ENCODE measurements at regions not wholly inside any gene's neighbourhood (a gene's known extent, or its start where the extent isn't known, plus 50 kb on each side); places are given as distances from the start of the nearest gene placed in this dataset.
"Not testable (repeated sequence)": the region's sequence is repeated elsewhere in the genome, so short reads cannot be mapped to it uniquely, and the experiment has no call there.

GRCh38 chr5:109986726-109987125 is 297.0 kb downstream of the MAN2A1 start:
- H3K4me3 ChIP-seq (ENCODE audit: low read length): no peak overlapping the region
- no peak for DNase-seq (ENCODE audit: low read depth, low spot score)

- H3K4me3 ChIP-seq (ENCODE audit: low read length): no peak overlapping the region
- DNase-seq (ENCODE audit: low read depth, low spot score): no peak
These were observed 297.6 kb downstream of the MAN2A1 start for GRCh38 chr5:109987355-109987754.

GRCh38 chr5:109987970-109988369 is 298.2 kb downstream of the MAN2A1 start:
- no peak for DNase-seq (ENCODE audit: low read depth, low spot score)

DNA sequence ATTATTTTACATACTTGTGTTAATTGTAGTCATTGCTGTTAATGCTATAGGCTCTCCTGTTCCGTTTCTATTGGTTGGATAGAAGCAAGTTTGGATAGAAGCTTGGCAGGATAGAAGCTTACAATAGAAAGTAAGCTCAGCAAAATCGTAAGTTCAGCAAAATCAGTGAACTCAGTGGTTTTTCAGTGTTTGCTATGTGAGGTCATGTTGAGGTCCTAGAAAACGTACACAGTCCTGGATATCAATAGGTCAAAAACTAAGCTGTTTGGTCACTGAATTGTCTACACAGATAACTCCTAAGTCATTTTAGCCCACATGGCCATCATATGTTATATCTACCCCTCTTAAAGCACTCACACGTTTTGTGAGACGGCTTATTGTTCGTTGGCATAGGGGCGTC is 299.4 kb downstream of the MAN2A1 start:
- DNase-seq (ENCODE audit: low read depth, low spot score): no peak
- H3K4me3 ChIP-seq (ENCODE audit: low read length): no peak overlapping the region

More at GRCh38 chr5:109987970-109988369, 298.2 kb downstream of the MAN2A1 start:
- H3K4me3 ChIP-seq (ENCODE audit: low read length): no peak overlapping the region

DNA sequence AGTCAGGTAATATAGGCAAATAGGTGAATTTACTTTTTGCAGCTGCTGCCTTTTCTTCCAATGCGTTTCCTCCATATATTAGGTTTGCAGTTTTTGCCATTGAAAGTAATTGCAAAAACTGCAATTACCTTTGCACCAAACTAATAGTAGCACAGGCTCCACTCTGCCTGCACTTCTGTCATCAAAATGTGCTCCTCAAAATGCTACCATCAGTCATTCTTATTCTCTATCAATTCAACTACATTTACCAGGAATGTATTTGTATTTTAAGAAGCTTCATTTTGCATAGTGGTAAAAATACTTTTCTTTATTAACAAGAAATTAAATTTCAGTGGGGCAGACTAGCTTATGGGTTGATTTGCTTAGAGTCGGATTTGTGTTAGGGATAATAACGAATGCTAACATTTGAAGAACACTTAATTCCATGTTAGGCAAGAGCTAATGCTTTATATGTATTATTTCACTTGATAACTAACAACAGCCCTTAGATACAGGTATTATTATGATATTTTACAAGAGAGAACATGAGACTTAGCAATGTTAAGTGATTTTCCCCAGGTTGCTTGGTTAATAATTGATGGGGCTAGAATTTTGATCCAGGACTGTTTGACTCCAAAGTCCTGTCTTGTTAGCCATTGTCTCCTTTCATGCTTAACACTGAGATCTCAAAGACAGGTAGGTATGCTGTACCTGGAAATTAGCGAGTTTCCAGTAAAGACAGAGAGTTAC is 300.4 kb downstream of the MAN2A1 start:
- DNase-seq (ENCODE audit: low read depth, low spot score): no peak

GRCh38 chr5:109990723-109991359 is 301.1 kb downstream of the MAN2A1 start:
- H3K4me3 ChIP-seq (ENCODE audit: low read length): no peak overlapping the region
- no peak for DNase-seq (ENCODE audit: low read depth, low spot score)

More for the DNA sequence above, 300.4 kb downstream of the MAN2A1 start:
- no peak overlapping the region for H3K4me3 ChIP-seq (ENCODE audit: low read length)

GRCh38 chr5:109992264-109992915 is 302.7 kb downstream of the MAN2A1 start:
- no peak for DNase-seq (ENCODE audit: low read depth, low spot score)
- H3K4me3 ChIP-seq (ENCODE audit: low read length): no peak overlapping the region

GRCh38 chr5:109994135-109994534 is 304.4 kb downstream of the MAN2A1 start:
- H3K4me3 ChIP-seq (ENCODE audit: low read length): no peak overlapping the region
- DNase-seq (ENCODE audit: low read depth, low spot score): no peak

DNA sequence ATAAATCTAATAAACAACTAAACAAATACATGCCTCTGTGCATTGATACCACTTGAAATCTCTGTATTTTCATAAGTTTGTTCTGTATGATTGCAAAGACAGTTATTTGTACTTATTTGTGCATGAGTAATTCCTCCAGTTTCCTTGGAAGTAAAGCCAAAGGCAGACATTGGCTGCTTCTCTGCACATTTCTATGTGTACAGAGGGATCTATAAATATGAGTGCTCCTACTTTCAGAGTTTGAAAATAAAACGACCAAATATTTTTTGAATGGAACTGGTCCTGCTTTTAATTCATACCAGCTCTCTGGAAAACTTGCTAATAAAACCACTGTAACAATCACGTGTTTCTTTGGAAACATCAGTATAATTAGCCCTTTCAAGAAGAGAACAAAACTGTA is 306.5 kb downstream of the MAN2A1 start:
- no peak overlapping the region for H3K4me3 ChIP-seq (ENCODE audit: low read length)

DNA sequence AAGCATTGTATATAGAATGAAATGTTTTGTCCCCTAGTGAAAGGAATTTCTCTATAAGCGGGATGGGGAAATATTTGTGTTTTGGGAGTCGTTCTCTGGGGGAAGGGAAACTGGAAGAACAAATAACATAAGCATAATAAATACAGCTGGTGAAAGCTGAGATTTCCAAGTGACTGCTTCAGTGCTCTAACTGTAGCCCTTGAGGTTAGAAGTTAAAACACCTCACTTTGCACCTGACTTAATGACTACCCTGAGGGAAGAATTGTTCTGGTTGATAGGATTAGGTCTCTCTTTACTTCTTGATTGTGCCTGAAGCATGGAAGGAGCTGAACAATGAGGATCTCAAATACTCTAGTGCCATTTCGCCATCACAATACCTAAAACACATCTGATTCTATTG is 307.4 kb downstream of the MAN2A1 start:
- DNase-seq (ENCODE audit: low read depth, low spot score): no peak
- no peak overlapping the region for H3K4me3 ChIP-seq (ENCODE audit: low read length)

More for the DNA sequence above, 306.5 kb downstream of the MAN2A1 start:
- no peak for DNase-seq (ENCODE audit: low read depth, low spot score)

DNA sequence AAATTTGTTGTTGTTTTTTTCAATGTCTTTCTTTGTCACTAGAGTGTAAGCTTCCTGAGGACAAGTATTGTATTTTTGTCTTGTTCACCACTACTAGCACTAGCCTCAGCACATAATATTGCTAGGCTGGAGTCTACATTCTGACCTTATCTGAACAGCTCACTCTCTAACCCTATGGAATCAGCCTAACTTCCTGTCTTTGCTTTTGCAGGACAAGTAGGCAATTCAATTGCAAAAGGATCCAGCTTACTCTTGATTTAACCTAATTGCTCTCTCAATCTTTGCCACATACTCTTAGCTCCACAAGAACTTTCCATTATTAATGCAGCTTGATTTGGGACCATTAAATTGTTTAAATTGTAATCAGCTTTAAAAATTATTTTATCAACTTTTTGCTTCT is 308.5 kb downstream of the MAN2A1 start:
- DNase-seq (ENCODE audit: low read depth, low spot score): no peak
- H3K4me3 ChIP-seq (ENCODE audit: low read length): no peak overlapping the region

DNA sequence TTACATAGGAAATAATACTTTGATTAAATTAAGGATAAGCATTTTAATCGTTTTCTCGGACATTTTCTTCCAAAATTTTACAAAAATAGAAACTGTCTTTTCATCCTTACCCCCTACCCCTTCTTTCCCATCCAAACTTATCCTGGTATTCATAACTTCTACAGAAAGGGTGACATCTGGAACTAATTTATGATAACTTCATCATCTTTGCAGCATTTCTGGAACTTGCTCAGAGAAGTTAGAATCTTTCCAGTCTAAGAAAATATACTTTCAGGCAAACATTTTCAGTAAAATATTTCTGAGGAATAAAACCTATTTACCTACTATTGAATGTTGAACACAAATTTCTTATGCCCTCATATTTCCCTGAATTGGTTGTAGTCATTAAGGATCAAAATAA is 309.0 kb downstream of the MAN2A1 start:
- H3K4me3 ChIP-seq (ENCODE audit: low read length): no peak overlapping the region
- no peak for DNase-seq (ENCODE audit: low read depth, low spot score)

- no peak overlapping the region for H3K4me3 ChIP-seq (ENCODE audit: low read length)
- no peak for DNase-seq (ENCODE audit: low read depth, low spot score)
These were observed 311.9 kb downstream of the MAN2A1 start for GRCh38 chr5:110001648-110002047.

GRCh38 chr5:110002652-110003051 is 312.9 kb downstream of the MAN2A1 start:
- no peak for DNase-seq (ENCODE audit: low read depth, low spot score)
- no peak overlapping the region for H3K4me3 ChIP-seq (ENCODE audit: low read length)

GRCh38 chr5:110005907-110006562 is 316.3 kb downstream of the MAN2A1 start:
- DNase-seq (ENCODE audit: low read depth, low spot score): not testable (repeated sequence)

GRCh38 chr5:110007101-110007500 is 317.4 kb downstream of the MAN2A1 start:
- no peak overlapping the region for H3K4me3 ChIP-seq (ENCODE audit: low read length)

More at GRCh38 chr5:110005907-110006562, 316.3 kb downstream of the MAN2A1 start:
- H3K4me3 ChIP-seq (ENCODE audit: low read length): not testable (repeated sequence)

DNA sequence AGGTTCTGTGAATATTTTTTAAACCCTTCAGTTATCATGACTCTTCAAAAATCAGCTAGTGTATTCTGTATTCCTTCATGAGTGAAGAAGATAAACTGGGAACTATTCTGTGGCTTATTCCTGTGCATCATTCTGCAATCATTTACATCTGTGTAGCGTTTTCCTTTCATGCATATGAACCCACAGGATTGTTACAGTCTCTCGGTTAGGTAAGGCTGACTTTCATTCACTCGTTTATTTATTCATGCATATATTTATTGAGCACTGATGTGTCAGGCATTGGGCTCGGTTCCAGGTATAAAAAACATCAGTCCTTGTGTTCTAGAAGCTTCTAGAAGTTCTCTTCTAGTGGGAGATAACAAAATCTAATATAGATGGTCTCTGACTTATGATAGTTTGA is 318.4 kb downstream of the MAN2A1 start:
- no peak for DNase-seq (ENCODE audit: low read depth, low spot score)
- no peak overlapping the region for H3K4me3 ChIP-seq (ENCODE audit: low read length)

More at GRCh38 chr5:110007101-110007500, 317.4 kb downstream of the MAN2A1 start:
- no peak for DNase-seq (ENCODE audit: low read depth, low spot score)

DNA sequence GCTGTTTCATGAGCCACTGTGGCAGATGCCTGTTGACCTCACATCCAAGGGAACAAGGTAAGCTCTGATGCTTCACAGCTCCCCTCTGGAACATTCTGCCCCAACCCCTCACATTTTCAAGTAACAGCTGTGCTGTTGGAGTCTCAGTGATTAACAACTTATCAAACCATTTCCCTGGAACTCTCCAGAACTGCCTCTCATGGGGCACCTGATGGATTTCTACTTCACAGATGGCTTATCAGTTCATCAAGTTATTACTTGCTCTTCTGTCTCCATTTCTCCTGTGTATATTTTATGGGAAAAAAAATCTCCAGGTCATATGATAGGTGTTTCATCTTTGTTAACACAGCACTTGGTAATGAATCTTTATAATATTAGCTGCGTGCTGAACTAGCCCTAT is 322.4 kb downstream of the MAN2A1 start:
- no peak for DNase-seq (ENCODE audit: low read depth, low spot score)
- H3K4me3 ChIP-seq (ENCODE audit: low read length): no peak overlapping the region

GRCh38 chr5:110013017-110013416 is 323.3 kb downstream of the MAN2A1 start:
- no peak overlapping the region for H3K4me3 ChIP-seq (ENCODE audit: low read length)
- DNase-seq (ENCODE audit: low read depth, low spot score): no peak

- no peak for DNase-seq (ENCODE audit: low read depth, low spot score)
- H3K4me3 ChIP-seq (ENCODE audit: low read length): no peak overlapping the region
These were observed 328.1 kb downstream of the MAN2A1 start for GRCh38 chr5:110017854-110018253.

Data from Jurkat, Clone E6-1 (cell line).